ENCODE measurements at regions not wholly inside any gene's neighbourhood (a gene's known extent, or its start where the extent isn't known, plus 50 kb on each side); places are given as distances from the start of the nearest gene placed in this dataset.

DNA sequence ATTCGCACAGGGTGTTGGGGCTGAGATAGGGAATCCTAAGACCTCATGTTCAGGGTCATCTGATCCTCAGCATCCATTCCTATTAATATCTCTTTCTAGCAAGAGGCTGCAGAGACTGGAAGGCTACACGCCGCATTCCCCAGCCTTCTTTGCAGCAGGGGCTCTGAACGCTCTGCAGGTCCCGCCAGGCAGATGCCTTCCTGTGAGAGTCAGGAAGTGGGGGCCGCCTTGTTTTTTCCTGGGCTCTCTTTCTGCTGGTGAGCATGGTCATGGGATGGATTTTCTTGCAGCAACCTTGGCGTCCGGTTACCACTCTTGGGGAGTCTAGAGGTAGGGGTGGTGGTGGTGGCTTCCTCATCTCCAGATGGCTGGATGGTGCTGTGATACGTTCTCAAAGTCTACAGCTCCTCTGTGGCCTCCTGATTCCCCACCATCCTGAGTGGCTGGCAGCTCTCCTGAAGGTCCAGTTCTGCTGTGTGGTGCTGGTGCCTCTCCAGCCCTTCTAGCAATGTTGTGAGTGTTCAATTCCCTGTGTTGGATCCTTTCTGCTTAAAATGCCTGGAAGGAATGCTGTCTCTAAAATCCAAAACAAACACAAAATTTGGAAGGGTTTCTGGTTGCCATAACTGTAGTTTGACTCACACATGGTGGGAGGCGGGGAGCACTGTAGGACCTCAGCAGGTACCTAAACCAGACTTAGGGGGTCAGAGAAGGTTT lies 111.9 kb downstream of the CEBPB start:
- no peaks in the 10 kb centered on the region for H4K20me1 ChIP-seq (replicated peaks; ENCODE audit: control insufficient read depth, extremely low read depth, insufficient read depth, low read length)
- ChIA-PET CTCF (interaction anchor here (1.5 kb wide), 1 partner anchor 8 kb away, joined by 3 read pairs; no protein-coding TSS in a partner anchor), POLR2A (no interaction called here)
- dilution Hi-C loops (cut with MboI; ENCODE audit: extremely low pct_ligation_motif_present, low sequenced_read_pairs) (no loop called here), intact Hi-C loops (cut with micrococcal nuclease) (no loop called here)
- no peaks in the 10 kb centered on the region for H3K4me1 ChIP-seq (ENCODE audit: control insufficient read depth, extremely low read depth, insufficient read depth, low read length)
- no peak overlapping the region for H3K4me3 ChIP-seq (replicated peaks in 1 of 3; ENCODE audit: insufficient read depth in 1 of 3, low read depth in 1 of 3, low read length in 3 of 3)
- no peaks in the 10 kb centered on the region for H3K36me3 ChIP-seq (ENCODE audit: control insufficient read depth in 2 of 2, extremely low read depth in 1 of 2, insufficient read depth in 2 of 2, low read length in 2 of 2)
- no TSS peak for BruUV-seq (replicated peaks)
- no peak for DNase-seq (ENCODE audit: low read depth, low spot score)
- no peak for TF ChIP-seq EZH2 (IDR thresholded peaks at IDR 0.05; ENCODE audit: borderline replicate concordance, low read depth, low read length, severe bottlenecking)
- TF ChIP-seq, protein P1, sequence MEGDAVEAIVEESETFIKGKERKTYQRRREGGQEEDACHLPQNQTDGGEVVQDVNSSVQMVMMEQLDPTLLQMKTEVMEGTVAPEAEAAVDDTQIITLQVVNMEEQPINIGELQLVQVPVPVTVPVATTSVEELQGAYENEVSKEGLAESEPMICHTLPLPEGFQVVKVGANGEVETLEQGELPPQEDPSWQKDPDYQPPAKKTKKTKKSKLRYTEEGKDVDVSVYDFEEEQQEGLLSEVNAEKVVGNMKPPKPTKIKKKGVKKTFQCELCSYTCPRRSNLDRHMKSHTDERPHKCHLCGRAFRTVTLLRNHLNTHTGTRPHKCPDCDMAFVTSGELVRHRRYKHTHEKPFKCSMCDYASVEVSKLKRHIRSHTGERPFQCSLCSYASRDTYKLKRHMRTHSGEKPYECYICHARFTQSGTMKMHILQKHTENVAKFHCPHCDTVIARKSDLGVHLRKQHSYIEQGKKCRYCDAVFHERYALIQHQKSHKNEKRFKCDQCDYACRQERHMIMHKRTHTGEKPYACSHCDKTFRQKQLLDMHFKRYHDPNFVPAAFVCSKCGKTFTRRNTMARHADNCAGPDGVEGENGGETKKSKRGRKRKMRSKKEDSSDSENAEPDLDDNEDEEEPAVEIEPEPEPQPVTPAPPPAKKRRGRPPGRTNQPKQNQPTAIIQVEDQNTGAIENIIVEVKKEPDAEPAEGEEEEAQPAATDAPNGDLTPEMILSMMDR (IDR thresholded peaks at IDR 0.05; ENCODE audit: extremely low read depth in 1 of 2, insufficient read depth in 1 of 2, low read depth in 1 of 2, low read length in 2 of 2), result no peak
- no peak for TF ChIP-seq POLR2AphosphoS5 (IDR thresholded peaks at IDR 0.05; ENCODE audit: insufficient read depth, low read depth, low read length)
- TF ChIP-seq, protein P2, sequence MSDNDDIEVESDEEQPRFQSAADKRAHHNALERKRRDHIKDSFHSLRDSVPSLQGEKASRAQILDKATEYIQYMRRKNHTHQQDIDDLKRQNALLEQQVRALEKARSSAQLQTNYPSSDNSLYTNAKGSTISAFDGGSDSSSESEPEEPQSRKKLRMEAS (IDR thresholded peaks at IDR 0.05; ENCODE audit: insufficient read depth, insufficient read length), result no peak
- no peak for TF ChIP-seq MYC (IDR thresholded peaks at IDR 0.05; ENCODE audit: low read depth, low read length)
- TF ChIP-seq FOS (IDR thresholded peaks at IDR 0.05; ENCODE audit: borderline replicate concordance, insufficient read depth, low read length), result no peak
- no peak for TF ChIP-seq JUN (IDR thresholded peaks at IDR 0.05; ENCODE audit: borderline replicate concordance, insufficient read depth, insufficient read length, low read depth)
- no peak for TF ChIP-seq GATA2 (IDR thresholded peaks at IDR 0.05; ENCODE audit: insufficient read depth, insufficient read length, low read depth, low read length)
- TF ChIP-seq POLR2A (IDR thresholded peaks at IDR 0.05; ENCODE audit: low read depth, low read length), result no peak
- no peak overlapping the region for H3K9ac ChIP-seq (replicated peaks; ENCODE audit: extremely low read depth, insufficient read depth, low read length)
- no peaks in the 10 kb centered on the region for H3K79me2 ChIP-seq (ENCODE audit: control insufficient read depth, insufficient read depth, low read length)
- H3K4me2 ChIP-seq (ENCODE audit: insufficient read depth, low read length), result no peak overlapping the region
- H3K27ac ChIP-seq (ENCODE audit: insufficient read depth, low read depth, low read length), result no peak overlapping the region
- no peaks in the 10 kb centered on the region for H3K27me3 ChIP-seq (ENCODE audit: control insufficient read depth in 2 of 2, insufficient read depth in 2 of 2, low read length in 2 of 2)
- FAIRE-seq, result no peak
- H2AFZ ChIP-seq (ENCODE audit: low read depth, low read length), result no peak overlapping the region
- no peaks in the 10 kb centered on the region for H3K9me1 ChIP-seq (replicated peaks; ENCODE audit: control insufficient read depth, extremely low read depth, insufficient read depth, low read length)
- H3K9me3 ChIP-seq (replicated peaks; ENCODE audit: control insufficient read depth, insufficient read depth, low read length), result no peaks in the 10 kb centered on the region

All from endothelial cell of umbilical vein (primary cell).